Progenitor cell of endocrine pancreas (in vitro differentiated cells): ENCODE measurements at regions not wholly inside any gene's neighbourhood (a gene's known extent, or its start where the extent isn't known, plus 50 kb on each side); places are given as distances from the start of the nearest gene placed in this dataset.
"Not testable (repeated sequence)": the region's sequence is repeated elsewhere in the genome, so short reads cannot be mapped to it uniquely, and the experiment has no call there.

Source experiments
- DNase-seq: peaks from one replicate; pipeline ENCODE4 v3.0.0; 2021; ENCODE audit warnings: low spot score; ENCODE audit not compliant: unreplicated experiment
- H3K27ac Mint-ChIP-seq: 2 replicates; pipeline ENCODE4 v1.8.0; 2021; ENCODE audit warnings: mild to moderate bottlenecking, moderate library complexity, mixed read lengths
- H3K27me3 Mint-ChIP-seq: 2 replicates; pipeline ENCODE4 v1.8.0; 2021; ENCODE audit warnings: mixed read lengths
- H3K36me3 Mint-ChIP-seq: 2 replicates; pipeline ENCODE4 v1.8.0; 2022; ENCODE audit warnings: mixed read lengths; ENCODE audit not compliant: insufficient read depth
- H3K4me1 Mint-ChIP-seq: 2 replicates; pipeline ENCODE4 v1.8.0; 2021; ENCODE audit warnings: low read depth, mixed read lengths
- H3K4me3 Mint-ChIP-seq: 2 replicates; pipeline ENCODE4 v1.8.0; 2021; ENCODE audit warnings: low read depth, mild to moderate bottlenecking, moderate library complexity, mixed read lengths
- H3K9me3 Mint-ChIP-seq: 2 replicates; pipeline ENCODE4 v1.8.0; 2021; ENCODE audit warnings: low read depth, mixed read lengths
- CTCF ChIP-seq: fragments of 200-600 bp; sonication (generic); IDR thresholded peaks from one replicate; pipeline ENCODE4 v1.5.0; 2021; ENCODE audit warnings: antibody characterized with exemption, mild to moderate bottlenecking; ENCODE audit not compliant: unreplicated experiment

- no peaks in the 10 kb centered on the region for H3K9me3 Mint-ChIP-seq
- H3K4me3 Mint-ChIP-seq: no peak overlapping the region
- no peak overlapping the region for H3K27ac Mint-ChIP-seq
- no peaks in the 10 kb centered on the region for H3K4me1 Mint-ChIP-seq
- no peak for TF ChIP-seq CTCF
- no peak for DNase-seq
- H3K36me3 Mint-ChIP-seq: no peaks in the 10 kb centered on the region
- H3K27me3 Mint-ChIP-seq: no peaks in the 10 kb centered on the region
Measured at GRCh38 chr7:136399385-136399784, 422.2 kb upstream of the MTPN start.

GRCh38 chr7:136392856-136393255 lies 415.7 kb upstream of the MTPN start:
- no peaks in the 10 kb centered on the region for H3K27me3 Mint-ChIP-seq
- no peaks in the 10 kb centered on the region for H3K9me3 Mint-ChIP-seq
- H3K36me3 Mint-ChIP-seq: no peaks in the 10 kb centered on the region
- no peak overlapping the region for H3K27ac Mint-ChIP-seq
- no peak overlapping the region for H3K4me3 Mint-ChIP-seq
- H3K4me1 Mint-ChIP-seq: peaks cover 8% of the 10 kb centered on the region
- no peak for TF ChIP-seq CTCF
- DNase-seq: no peak

- no peaks in the 10 kb centered on the region for H3K9me3 Mint-ChIP-seq
- H3K27ac Mint-ChIP-seq: no peak overlapping the region
- H3K36me3 Mint-ChIP-seq: no peaks in the 10 kb centered on the region
- H3K4me3 Mint-ChIP-seq: no peak overlapping the region
- no peak for DNase-seq
- H3K4me1 Mint-ChIP-seq: peaks cover 8% of the 10 kb centered on the region
- H3K27me3 Mint-ChIP-seq: no peaks in the 10 kb centered on the region
- TF ChIP-seq CTCF: no peak
Measured at GRCh38 chr7:136391371-136391770, 414.2 kb upstream of the MTPN start.

GRCh38 chr7:136389933-136390332 lies 412.8 kb upstream of the MTPN start:
- Mint-ChIP-seq H3K9me3 (no peaks in the 10 kb centered on the region), H3K4me1 (peaks cover 8% of the 10 kb centered on the region), H3K36me3 (no peaks in the 10 kb centered on the region), H3K4me3 (no peak overlapping the region), H3K27me3 (no peaks in the 10 kb centered on the region), H3K27ac (no peak overlapping the region)
- DNase-seq: no peak
- TF ChIP-seq CTCF: no peak

GRCh38 chr7:136386876-136387275 lies 409.7 kb upstream of the MTPN start:
- DNase-seq: no peak
- Mint-ChIP-seq H3K4me3 (no peak overlapping the region), H3K9me3 (no peaks in the 10 kb centered on the region), H3K36me3 (no peaks in the 10 kb centered on the region), H3K27ac (no peak overlapping the region), H3K27me3 (no peaks in the 10 kb centered on the region), H3K4me1 (peaks cover 8% of the 10 kb centered on the region)
- TF ChIP-seq CTCF: no peak

GRCh38 chr7:136371409-136371808 lies 394.2 kb upstream of the MTPN start:
- H3K9me3 Mint-ChIP-seq, DNase-seq, H3K36me3 Mint-ChIP-seq, H3K4me1 Mint-ChIP-seq, H3K27me3 Mint-ChIP-seq, H3K27ac Mint-ChIP-seq, H3K4me3 Mint-ChIP-seq: not testable (repeated sequence)
